ENCODE measurements at regions not wholly inside any gene's neighbourhood (a gene's known extent, or its start where the extent isn't known, plus 50 kb on each side); places are given as distances from the start of the nearest gene placed in this dataset.

DNA sequence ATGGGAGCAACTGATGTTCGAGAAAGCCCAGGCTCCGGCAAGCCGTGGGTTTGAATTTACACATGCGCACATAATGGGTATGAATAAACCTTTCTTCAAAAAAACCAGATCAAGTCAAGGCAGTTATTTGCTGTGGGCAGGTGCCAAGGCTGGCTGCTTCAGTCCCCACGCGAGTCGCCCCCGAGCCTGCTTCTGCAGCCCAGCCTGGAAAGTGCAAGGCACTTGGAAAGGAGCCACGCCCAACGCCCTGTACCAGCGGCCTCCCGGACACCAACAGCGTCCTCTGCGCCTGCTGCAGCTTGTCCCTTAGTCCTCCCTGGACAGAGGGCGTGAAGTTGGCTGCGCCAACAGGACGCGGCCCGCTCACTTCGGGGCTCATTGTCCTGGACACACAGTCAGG is 68.9 kb downstream of the KLF15 start:
- ATAC-seq (ENCODE audit: low FRiP score in 2 of 2) (peak; percentile 13 to 23), DNase-seq (peak in 1 of 2 donors; percentile 79)
- Histone ChIP-seq H3K9me3 (no peaks in the 10 kb centered on the region), H3K27me3 (peaks cover 0 to 5% (median 0%) of the 10 kb centered on the region in 4 donors), H3K36me3 (no peaks in the 10 kb centered on the region), H3K4me3 (peak overlapping the region in 1 of 4 donors; percentile 47), H3K4me1 (peaks cover 14 to 33% (median 22%) of the 10 kb centered on the region in 4 donors), H3K27ac (peak overlapping the region in 3 of 4 donors; percentile 66 to 81 (median 73))
- TF ChIP-seq CTCF (IDR thresholded peaks at IDR 0.05) (no peak), POLR2A (IDR thresholded peaks at IDR 0.05) (no peak), POLR2AphosphoS5 (IDR thresholded peaks at IDR 0.05) (no peak), EP300 (IDR thresholded peaks at IDR 0.05) (no peak)
- WGBS, 2 donors = 45 to 47% methylated on average over 6 to 20 of the region's 20 CpGs

- Histone ChIP-seq H3K4me3 (peak overlapping the region in 3 of 4 donors; percentile 38 to 49 (median 47)), H3K9me3 (no peaks in the 10 kb centered on the region), H3K4me1 (peaks cover 14 to 31% (median 21%) of the 10 kb centered on the region in 4 donors), H3K27me3 (peaks cover 0 to 5% (median 0%) of the 10 kb centered on the region in 4 donors), H3K36me3 (no peaks in the 10 kb centered on the region), H3K27ac (peak overlapping the region; percentile 66 to 81 (median 73))
- DNase-seq = peak; percentile 80 to 89
- ATAC-seq (ENCODE audit: low FRiP score in 2 of 2) = peak; percentile 88 to 90
- 7 to 22% methylated on average over 3 to 35 of the region's 39 CpGs for WGBS, 2 donors
- TF ChIP-seq EP300 (IDR thresholded peaks at IDR 0.05) (no peak), POLR2A (IDR thresholded peaks at IDR 0.05) (peak in 1 of 4 donors; percentile 32), POLR2AphosphoS5 (IDR thresholded peaks at IDR 0.05) (peak in 1 of 2 donors; percentile 27), CTCF (IDR thresholded peaks at IDR 0.05) (no peak)
Measured at GRCh38 chr3:126287536-126288241, 69.5 kb downstream of the KLF15 start.

DNA sequence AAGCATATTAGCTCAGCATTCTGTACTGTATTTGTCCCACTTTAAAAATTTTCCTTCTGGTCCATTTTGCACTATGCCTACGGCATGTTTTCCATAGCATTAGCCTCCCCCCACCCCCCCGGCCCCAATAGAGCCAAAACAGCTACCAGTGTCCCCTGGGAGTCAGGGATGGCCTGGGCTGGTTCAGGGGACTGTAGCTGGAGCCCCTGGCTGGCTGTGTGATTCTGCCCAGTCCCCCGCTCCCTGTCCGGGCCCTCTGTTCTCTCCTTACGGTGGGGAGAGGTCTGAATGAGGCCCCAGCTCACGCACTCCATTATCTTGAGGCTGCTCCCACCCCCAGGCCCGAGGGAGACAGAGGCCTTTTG is 70.1 kb downstream of the KLF15 start:
- TF ChIP-seq POLR2A (IDR thresholded peaks at IDR 0.05) (no peak), EP300 (IDR thresholded peaks at IDR 0.05) (no peak), POLR2AphosphoS5 (IDR thresholded peaks at IDR 0.05) (no peak), CTCF (IDR thresholded peaks at IDR 0.05) (no peak)
- peaks cover 14 to 26% (median 21%) of the 10 kb centered on the region in 4 donors for H3K4me1 ChIP-seq
- peak overlapping the region in 3 of 4 donors; percentile 38 to 49 (median 47) for H3K4me3 ChIP-seq
- H3K27me3 ChIP-seq = peaks cover 0 to 5% (median 0%) of the 10 kb centered on the region in 4 donors
- H3K9me3 ChIP-seq = no peaks in the 10 kb centered on the region
- ATAC-seq (ENCODE audit: low FRiP score in 2 of 2) = peak in 1 of 2 donors; percentile 69
- no peak for DNase-seq
- H3K36me3 ChIP-seq = no peaks in the 10 kb centered on the region
- 25 to 44% methylated on average over 3 to 7 of the region's 7 CpGs for WGBS, 2 donors
- H3K27ac ChIP-seq = peak overlapping the region; percentile 66 to 81 (median 73)

DNA sequence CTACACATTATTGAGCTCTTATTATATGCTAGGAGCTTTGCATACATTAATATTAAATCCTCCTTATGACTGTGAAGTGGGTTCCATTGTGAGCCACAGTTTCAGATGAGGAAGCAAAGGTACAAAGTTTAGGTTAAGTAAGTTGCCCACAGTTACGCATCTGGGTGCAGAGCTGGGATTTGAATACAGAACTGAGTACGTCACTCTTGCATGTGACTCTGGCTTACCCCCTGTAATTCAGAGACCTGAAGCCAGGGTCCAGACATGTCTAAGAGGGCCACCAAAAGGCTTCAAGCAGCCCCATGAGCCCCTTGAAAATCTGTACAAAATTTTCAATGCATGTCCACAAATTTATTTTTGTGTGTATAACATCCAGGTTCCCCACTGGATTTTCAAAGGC is 71.8 kb downstream of the KLF15 start:
- Histone ChIP-seq H3K4me1 (peaks cover 14 to 25% (median 18%) of the 10 kb centered on the region in 4 donors), H3K4me3 (no peak overlapping the region), H3K27ac (no peak overlapping the region), H3K36me3 (no peaks in the 10 kb centered on the region), H3K9me3 (no peaks in the 10 kb centered on the region), H3K27me3 (peaks cover 0 to 5% (median 0%) of the 10 kb centered on the region in 4 donors)
- TF ChIP-seq POLR2AphosphoS5 (IDR thresholded peaks at IDR 0.05) (no peak), CTCF (IDR thresholded peaks at IDR 0.05) (no peak), EP300 (IDR thresholded peaks at IDR 0.05) (no peak), POLR2A (IDR thresholded peaks at IDR 0.05) (no peak)
- ATAC-seq (ENCODE audit: low FRiP score in 2 of 2) (no peak), DNase-seq (no peak)
- 92 to 100% methylated on average over 2 of the region's 2 CpGs for WGBS, 2 donors

All from upper lobe of left lung (tissue), 6 donors.